GM21619 (cell line): ENCODE measurements at regions not wholly inside any gene's neighbourhood (a gene's known extent, or its start where the extent isn't known, plus 50 kb on each side); places are given as distances from the start of the nearest gene placed in this dataset.
"Not testable (repeated sequence)": the region's sequence is repeated elsewhere in the genome, so short reads cannot be mapped to it uniquely, and the experiment has no call there.

Experiments
- ATAC-seq: cut with Tn5 transposase; IDR thresholded peaks from one replicate; pipeline ENCODE4 v1.9.1; 2021; ENCODE audit not compliant: unreplicated experiment

DNA sequence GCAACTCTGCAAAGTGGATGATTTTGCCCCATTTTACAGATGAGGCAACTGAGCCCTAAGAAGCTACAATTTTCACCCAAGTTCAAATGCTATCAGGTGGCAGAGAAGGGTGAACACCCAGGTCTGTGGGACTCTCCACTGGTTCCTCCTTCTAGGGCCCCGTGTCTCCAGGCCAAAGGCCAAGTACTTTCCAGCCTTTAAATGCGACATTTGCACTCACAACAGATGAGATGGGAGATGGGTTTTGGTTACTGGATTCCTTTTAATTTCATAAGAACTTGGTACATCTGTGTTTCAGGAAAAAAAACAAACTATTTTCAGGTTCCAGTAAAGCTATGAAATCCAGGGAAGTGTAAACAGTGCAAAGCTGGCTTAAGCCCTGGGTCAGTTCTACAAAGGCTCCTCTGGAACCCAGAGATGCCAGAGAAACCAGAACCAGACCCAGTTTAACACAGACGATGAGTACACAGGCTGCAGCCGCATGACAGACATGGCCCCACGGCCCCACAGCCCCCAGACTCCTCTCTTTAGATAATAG lies 361.7 kb downstream of the ANAPC1 start:
- ATAC-seq: no peak

DNA sequence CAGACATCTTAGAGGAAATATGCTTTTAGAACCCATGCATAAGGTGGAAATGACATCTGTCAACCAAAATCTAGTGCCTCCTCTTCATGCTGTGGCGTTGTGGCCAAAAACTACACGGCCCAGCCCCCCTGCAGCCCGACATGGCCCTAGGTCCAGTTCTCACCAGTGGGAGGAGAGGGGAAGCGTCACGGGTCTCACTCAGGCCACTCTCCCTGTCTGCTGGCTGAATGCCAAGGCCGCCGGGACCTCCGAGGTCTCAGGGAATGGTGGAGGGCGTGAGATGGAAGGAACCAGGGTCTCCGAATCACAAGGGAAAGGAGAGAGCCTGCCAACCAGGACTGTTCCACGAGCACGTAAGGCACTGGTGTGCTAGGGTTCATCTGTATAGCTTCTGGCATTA lies 361.0 kb downstream of the ANAPC1 start:
- ATAC-seq: no peak

DNA sequence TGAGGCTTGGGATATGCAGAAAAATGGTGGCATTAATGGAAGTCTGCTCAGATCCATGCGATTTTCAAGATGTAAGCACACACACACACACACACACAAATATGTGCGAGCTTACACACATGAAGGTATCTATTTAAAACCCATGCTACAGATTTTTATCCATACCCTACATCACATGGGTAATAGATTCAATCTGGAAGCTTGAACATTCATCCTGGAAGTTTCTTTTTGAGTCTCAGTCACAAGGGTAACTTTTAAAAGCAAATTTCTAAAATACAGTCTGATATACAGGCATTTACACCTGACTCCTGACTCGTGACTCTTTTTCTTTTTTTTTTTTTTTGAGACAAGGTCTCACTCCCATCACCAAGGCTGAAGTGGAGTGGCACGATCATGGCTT lies 359.0 kb downstream of the ANAPC1 start:
- not testable (repeated sequence) for ATAC-seq

DNA sequence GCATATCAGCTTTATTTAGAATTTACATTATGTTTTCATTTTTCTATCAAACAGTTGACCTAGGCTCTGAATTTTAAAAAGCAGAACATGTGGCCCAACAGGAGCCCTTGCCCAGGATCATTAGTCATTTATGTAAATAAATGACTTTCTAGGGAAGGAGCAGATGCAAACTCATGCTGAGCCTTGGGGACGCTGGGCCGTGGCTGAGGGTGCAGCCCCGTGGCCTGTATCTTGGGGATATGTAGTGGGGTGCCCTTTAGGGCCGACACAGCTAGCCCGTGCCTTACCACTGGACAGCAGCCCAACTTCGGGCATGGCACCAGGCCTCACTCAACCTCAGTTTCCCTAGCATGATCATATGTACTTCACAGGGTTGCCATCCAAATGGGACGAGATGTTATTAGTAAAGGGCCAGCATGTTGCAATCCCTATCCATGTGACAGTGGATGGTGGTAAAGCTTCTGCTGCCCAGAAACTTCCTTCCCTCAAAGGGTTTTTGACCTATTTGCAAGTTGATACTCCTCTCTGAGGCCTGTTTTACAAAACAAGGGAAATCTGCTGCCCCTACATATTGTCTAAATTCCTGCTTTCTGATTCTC lies 357.9 kb downstream of the ANAPC1 start:
- not testable (repeated sequence) for ATAC-seq

DNA sequence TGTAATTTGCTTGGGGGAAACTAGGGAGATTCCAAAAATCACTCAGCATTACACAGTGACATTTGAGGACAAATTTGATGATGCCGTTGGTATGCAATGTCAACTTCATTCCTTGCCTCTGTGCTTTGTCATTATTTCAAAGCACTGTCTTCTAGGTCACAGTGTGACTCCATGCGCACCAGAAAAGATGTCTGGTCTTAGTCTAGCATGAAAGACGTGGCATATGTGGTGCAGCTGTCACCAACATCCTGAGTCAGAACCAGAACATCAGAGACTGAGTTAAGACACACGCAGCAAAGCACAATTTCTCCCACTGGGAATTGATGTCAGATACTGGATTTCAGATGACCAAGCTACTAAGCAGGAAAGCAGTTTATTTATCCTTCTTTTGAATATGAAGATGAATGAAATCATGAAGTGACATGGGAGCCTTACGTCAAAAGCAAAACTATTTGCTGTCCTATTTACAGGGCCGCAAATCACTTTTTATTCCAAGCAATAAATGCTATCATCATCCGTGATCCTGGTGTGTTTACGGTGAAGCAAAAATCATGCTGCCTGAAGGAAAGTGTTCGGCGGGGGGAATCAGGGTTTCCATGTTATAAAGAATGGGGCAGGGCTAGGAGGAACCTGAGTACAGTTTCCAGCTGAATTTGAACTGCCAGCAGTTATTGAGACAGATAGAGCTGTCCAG lies 356.1 kb downstream of the ANAPC1 start:
- ATAC-seq: not testable (repeated sequence)

DNA sequence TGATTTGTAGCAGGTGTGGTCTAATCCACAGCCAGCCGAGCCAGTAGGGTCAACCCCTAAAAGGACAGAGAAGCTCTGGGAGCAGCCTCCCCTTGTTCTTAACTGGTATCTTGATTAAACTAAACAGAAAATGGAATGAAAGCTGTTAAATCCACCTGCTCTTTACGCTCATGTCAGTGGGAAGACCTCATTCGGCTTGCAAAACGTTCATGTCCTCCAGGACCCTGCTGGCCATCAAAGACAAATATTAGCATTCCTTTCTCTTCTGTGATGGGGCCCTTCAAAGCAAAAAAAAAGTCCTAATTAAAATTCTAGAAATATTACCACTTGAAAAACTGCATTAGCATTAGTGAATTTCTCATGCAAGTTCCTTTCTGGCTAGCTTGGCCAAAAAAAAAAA lies 355.0 kb downstream of the ANAPC1 start:
- not testable (repeated sequence) for ATAC-seq

DNA sequence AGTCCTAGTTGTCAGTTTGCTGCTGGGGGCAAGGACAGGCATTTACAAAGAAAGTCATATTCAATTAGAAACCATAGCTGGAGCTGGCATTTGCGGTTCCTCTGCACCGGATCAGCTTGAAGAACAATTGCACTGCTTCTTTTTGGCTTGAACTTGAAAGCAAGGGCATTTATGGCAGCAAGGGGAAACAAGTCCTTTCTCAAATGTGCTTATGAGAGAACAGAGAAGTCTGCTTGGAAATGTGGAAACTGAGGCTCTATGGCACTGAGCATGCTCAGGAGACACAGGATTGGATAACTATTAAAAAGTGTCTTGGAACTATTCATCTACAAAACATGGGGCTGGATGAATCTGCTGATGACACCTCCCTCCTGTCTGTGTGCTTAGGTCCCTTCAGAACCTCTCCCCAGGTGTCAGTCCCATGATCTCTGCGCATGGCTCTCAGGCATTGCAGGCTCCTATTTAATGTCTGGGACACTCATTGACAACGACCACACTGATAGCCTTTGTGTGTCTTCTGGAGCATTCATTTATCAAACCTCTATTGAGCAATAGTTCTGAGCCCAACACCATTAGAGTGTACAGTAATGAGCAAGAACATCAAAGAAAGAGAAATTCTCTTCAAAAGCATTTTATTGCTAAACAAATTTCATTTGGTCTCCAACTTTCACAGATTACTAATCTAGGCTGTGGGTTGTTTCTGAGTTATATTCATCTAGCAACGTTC lies 353.6 kb downstream of the ANAPC1 start:
- not testable (repeated sequence) for ATAC-seq

DNA sequence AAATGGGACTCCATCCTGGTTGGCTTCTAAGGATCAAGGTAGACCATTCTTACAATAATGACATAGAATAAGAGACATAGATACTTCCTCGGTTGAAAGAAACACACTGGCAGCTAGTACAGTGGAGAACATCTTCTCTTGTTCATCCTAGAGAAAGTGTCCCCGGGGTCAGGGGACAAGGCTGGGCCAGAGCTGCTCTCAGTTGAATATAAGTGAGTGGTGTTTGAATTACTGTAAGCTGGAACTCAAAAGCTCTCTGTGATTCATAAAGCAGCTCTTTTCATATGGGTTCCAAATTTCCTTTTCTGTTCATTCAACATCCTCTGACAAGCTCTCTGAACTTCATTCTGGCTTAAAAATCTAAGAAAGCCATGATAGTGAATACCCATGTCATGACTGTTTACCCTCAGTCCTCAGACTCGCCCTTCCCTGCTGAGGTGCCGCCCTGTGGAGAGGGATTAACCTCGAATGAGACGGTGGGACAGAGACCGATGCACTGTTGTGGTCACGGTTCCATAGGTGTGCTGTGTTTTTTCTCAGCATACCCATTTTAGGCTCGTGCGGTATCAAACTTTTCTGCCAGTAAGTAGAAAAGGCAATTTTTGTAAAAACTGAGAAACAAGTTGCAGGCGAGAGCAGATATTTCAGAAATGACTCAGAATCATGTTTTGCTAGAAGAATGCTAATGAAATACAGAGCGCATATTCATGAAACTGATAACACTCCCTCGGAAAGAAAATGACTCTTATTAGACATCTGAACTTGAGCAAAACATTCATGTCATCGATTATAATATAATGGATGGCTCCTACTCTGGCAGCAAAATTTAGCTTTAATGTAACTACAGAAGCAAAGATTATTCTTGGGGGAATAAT lies 351.1 kb downstream of the ANAPC1 start:
- not testable (repeated sequence) for ATAC-seq

DNA sequence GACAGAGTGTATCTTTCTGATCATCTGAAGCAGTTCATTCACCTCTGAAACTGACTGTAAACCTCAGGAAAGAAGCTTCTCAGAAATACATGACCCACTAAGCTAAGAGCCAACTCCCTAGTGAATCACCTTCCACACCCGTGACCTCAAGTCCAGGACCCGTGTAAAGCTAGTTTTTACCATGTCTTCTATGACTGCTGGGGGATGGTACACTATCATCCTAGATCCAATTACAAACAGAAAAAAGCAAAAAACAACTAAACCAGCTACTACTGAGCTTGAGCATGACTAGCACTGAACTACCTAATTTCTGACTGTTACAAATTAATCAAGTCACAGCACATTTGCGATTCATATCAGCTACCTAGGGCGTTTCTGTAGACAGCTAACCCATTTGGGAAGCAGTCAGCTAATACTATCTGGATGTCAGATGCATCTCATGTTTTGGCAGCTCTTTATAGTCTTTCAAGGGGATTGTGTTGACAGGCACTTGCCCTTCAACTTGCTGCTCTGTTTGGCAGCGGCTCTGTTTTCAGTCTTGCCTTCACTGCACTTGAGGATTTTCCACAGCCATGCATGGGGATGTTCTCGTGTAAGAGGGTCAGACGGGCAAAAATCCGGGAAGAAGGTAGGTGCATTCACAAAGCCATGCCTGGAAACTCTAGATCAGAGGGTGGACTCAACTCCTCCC lies 350.3 kb downstream of the ANAPC1 start:
- ATAC-seq: not testable (repeated sequence)

DNA sequence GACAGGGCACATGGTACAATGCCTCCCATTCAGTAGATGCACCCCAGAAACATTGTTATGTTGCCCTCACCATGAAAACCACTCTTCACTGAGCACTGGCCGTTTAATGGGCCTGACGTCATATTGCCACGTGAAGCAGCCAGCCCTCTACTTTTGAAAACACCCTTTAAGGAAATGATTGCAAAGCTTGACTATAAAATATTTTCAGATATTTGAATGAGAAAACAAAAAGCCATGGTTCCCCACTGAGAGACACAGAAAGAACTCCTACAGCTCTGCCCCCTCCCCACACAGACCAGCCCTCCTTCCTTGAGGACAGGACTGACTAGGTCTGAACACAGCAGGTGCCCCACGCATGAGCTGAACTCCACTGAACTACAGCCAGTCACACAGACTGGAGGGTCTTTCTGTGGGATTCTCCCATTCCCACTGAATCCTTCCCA lies 349.1 kb downstream of the ANAPC1 start:
- ATAC-seq: no peak

DNA sequence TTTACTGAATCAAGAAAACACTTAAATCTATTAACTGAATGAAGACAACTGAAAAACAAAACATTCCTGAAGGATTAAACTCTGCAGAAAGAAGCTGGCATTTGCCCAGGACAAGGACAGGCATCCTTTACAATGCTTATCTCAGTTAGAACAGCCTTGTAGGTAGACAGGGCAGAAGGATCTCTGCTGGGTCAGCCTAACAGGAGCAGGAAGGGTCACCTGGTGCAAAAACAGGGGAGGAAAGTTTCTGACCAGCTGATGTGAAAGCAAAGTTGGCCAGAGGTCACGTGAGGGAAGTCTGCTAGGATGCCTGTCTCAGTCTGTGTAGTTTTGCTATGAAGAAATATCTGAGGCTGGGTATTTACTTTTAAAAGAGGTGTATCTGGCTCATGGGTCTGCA lies 348.6 kb downstream of the ANAPC1 start:
- no peak for ATAC-seq

DNA sequence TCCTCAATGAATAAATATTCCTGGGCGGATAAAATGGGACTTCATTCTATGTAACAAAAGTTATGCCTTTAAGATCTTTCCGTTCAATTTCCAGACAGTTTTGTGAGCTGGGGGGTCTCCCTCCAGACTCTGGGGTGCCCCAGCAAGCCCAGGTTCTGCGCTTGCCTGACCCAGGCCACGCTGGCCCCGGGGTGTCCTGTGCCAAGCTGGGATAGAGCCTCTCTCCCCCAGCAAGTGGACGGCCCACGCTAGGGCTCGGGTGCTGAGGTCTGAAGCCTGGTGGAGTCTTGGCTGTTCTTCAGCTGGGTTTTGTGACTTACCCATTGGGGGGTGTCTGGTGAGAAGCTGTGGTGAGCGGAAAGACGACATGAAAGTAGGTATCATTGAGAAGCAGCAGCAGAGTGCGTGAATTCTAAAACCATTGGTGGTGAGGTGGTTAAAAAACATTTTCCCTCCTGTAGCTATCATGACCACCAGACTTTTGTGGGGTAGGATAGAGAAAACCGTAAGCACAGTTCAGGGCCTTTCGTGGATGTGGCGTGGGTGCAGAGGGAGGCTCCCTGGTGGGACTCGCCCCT lies 346.8 kb downstream of the ANAPC1 start:
- ATAC-seq: no peak

DNA sequence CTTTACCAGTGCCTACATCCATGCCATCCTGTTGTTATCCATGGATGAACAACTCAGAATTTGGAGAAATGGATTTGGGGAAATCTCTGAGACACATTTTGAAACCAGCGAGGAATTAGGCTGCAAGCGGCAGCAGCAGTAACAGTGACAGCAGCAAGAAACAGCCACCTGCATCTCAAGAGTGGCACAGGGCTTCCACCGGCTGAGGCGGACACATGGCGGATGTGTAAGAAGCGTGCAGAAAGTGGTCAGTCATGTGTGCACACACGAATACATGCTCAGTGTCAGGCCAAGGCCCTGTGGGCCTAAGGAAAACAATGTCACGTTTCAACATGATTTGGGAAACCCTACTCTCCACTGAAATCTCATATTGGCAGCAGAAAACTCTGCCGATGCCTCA lies 344.0 kb downstream of the ANAPC1 start:
- ATAC-seq: not testable (repeated sequence)

DNA sequence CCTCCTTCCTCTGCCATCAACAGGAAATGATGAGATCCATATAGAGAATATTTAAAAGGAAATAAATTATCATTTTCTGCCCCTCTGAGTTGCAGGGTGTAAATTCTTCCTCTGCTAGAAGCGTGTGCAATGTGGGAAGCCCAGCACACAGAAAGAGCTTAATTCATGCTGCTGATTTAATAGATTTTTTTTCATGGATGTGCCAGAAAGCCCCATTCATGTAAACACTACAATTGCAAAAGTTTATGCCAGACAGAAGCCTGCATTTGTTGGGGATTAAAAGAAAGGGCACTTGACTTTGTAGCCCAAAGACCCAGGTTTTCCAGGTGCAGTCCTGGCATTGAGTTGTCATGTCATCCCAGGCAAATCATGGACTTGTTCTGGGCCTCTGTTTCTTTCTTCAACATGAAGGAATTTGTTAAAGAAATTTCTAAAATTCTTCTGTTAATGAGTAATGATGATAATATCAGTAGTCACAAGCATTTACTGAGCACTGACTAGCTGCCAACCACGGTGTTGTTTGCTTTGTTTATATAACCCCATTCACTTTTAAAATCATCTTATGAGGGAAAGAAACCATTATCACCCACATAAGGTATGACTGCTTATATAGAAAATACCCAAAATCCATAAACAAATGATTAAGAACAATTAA lies 341.7 kb downstream of the ANAPC1 start:
- not testable (repeated sequence) for ATAC-seq

DNA sequence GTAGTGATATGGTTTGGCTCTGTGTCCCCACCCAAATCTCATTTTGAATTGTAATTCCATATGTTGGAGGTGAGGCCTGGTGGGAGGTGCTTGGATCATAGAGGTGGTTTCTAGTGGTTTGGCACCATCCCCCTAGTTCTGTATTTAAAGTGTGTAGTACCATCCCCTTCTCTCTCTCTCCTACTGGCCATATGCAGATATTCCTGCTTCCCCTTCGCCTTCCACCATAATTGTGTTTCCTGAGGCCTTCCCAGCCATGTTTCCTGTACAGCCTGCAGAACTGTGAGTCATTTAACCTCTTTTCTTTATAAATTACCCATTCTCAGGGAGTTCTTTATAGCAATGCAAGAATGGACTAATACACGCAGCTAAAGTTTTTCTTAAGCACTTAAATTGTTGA lies 340.0 kb downstream of the ANAPC1 start:
- not testable (repeated sequence) for ATAC-seq

DNA sequence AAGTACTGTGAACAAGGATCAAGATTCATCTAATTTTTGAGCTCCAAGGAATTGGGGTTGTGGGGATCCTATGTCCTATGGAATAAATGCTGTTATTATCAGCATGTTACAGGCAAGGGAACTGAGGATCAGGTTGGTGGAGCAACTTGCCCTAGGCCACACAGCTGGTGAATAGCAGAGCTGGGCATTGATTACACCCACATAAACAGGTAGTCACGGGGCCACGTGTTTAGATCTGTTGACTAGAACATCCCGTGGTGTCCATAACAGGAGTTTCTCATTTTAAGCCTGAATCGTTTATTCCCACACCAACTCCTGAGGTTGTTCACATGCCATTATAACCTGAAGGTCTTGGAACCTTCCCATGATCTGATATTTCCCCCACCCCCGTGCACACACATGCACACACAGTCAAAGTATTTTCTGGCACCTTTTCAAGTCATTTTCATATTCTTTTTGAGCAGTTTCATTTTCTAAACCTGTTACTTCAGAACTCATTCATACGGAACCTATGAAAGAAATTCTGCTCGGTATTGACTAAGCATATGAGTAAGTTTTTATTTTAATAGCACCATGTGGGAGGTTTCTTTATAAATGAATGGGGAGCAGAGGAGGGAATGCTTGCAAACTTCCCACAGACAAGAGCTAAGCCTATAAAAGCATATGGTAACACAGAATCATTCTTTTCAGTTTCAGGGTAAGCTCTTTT lies 338.1 kb downstream of the ANAPC1 start:
- not testable (repeated sequence) for ATAC-seq

DNA sequence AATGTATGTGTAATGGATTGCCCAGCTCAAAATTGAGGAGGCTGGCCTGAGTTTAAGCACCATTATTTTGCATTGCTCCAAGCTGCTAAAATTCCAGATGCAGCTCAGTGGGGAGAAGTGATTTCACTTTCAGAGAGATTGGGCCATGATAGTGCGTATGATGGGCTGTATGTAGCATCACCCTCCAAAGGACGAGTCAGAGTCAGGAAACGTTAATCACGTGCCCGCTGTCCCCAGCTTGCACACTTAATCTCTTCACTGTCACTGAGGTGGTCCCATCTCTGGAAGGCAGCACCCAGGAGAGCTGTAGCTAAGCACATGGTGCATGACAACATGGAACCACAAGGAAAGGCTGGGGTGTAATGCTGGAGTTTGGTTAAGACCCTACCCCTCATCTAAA lies 337.4 kb downstream of the ANAPC1 start:
- not testable (repeated sequence) for ATAC-seq

DNA sequence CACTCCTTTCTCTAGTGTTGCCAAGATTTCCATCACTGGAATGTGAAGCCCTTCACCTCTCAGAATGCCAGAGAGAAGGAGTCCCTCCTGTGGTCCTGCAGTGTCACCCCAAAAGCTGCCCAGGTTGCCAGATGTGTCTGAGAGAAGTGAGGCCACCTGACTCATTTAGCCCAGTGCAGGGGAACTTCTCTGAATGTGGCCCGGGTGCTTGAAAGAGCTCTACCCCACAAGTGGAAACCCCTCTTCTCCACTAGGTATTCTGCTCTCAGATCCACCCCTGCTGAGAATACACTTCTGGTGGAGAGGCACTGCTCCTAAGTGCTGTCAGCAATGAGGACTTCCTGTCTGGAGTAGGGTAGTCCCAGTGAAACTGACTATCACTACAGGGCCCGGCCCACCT lies 334.8 kb downstream of the ANAPC1 start:
- not testable (repeated sequence) for ATAC-seq

DNA sequence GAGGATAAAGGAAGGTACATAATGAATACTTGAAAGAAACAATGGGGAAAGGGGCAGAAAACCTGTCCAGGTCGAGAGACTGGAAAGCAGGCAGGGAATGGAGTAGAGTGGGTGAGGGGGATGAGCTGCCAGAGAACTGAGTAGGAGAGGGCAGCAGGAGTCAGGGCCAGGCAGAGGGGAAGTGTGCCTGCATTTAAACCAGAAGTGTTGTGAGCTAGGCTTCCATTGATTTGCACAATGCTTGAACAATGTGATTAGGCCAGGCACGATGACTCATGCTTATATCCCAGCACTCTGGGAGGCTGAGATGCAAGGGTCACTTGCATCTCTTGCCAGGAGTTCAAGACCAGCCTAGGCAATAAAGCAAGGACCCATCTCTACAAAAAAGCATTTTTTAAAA lies 332.6 kb downstream of the ANAPC1 start:
- not testable (repeated sequence) for ATAC-seq
